ENCODE measurements at regions not wholly inside any gene's neighbourhood (a gene's known extent, or its start where the extent isn't known, plus 50 kb on each side); places are given as distances from the start of the nearest gene placed in this dataset.
A peak's percentile ranks its signal among the peaks of the same experiment; 100 is the strongest.
"Not testable (repeated sequence)": the region's sequence is repeated elsewhere in the genome, so short reads cannot be mapped to it uniquely, and the experiment has no call there.

DNA sequence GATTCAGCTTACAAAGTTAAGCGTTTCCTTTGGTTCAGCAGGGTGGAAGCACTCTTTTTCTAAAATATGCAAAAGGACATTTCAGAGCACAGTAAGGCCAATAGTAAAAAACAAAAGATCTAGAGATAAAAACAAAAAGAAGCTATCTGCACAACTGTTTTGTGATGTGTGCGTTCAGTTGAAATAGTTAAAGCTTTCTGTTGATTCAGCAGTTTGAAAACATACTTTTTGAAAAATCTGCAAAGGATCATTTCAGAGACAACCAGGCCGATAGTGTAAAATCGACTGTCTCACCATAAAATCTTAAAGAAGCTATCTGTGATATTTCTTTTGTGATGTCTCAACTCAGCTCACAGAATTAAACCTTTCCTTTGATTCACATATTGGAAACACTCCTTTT lies 300.0 kb upstream of the ALG10B start:
- DNase-seq (ENCODE audit: low read depth in 2 of 2) = no peak

DNA sequence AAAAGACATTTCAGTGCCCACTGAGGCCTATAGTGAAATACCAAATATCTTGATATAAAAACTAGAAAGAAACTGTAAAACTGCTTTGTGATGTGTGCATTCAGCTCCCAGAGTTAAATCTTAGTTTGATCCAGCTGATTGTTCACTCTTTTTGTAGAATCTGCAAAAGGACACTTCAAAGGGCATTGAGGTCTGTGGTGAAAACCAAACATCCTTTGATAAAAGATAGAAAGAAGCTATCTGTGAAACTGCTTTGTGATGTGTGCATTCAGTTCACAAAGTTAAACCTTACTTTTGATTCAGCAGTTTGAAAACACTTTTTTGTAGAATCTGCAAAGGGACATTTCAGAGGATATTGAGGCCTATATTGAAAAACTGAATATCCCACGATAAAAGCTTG lies 290.7 kb upstream of the ALG10B start:
- DNase-seq (ENCODE audit: low read depth in 2 of 2) = no peak

DNA sequence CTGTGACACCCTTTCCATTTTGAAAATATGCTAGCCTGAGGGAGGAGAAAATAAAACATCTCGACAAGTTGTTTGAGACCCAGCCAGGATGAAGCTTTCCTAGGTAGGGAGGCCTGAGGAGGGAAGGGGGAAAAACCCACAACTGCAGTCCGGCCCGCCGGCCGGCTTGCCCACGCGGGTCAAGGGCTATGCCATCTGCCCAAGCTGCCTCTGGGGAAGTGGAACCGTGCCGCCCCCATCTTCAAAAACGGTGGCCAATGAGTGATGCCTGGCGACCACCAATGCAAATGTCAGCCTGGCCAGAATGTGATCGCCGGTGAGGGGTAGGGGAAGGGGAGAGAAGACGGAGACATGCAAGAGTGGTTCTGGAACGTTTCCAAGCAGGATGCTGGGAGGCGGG lies 263.5 kb upstream of the ALG10B start:
- DNase-seq (ENCODE audit: low read depth in 2 of 2) = no peak

DNA sequence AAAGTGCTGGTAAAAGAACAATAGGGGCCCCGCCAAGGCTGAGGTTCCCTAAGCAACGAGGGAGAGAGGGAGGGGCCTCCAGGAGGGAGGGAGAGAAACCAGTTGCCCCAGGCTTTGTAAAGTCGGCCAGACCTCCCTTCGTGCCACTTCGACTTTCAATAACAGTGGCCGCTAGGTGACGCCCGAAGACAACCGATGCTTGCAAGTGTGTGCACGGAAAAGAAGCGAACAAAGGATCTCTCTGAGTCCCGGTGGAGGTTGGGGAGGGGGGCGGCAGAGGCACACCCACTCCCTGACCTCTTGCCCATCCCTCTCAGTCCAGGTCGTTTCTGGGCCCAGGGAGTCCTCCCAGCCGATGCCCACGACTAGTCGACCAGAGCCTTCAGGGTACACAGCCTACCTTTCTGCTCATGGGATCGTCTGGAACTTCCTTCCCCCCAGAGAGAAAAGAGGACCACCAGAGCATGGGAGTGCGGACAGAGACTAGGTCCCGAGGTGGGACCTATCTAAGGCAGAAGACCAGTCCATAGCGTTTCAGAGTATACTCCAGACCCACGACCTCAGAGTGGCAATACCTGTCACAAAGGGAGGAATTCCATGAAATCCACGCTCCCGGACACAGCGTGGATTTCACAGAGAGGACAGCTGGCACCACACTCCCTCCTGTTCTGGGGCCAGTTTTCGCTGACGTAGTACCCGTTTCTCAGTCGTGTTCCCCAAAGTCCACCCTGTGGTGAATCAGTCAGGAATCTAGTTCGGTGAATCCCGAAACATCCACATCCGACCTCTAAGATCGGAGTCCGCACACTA lies 262.7 kb upstream of the ALG10B start:
- DNase-seq (ENCODE audit: low read depth in 2 of 2) = no peak

DNA sequence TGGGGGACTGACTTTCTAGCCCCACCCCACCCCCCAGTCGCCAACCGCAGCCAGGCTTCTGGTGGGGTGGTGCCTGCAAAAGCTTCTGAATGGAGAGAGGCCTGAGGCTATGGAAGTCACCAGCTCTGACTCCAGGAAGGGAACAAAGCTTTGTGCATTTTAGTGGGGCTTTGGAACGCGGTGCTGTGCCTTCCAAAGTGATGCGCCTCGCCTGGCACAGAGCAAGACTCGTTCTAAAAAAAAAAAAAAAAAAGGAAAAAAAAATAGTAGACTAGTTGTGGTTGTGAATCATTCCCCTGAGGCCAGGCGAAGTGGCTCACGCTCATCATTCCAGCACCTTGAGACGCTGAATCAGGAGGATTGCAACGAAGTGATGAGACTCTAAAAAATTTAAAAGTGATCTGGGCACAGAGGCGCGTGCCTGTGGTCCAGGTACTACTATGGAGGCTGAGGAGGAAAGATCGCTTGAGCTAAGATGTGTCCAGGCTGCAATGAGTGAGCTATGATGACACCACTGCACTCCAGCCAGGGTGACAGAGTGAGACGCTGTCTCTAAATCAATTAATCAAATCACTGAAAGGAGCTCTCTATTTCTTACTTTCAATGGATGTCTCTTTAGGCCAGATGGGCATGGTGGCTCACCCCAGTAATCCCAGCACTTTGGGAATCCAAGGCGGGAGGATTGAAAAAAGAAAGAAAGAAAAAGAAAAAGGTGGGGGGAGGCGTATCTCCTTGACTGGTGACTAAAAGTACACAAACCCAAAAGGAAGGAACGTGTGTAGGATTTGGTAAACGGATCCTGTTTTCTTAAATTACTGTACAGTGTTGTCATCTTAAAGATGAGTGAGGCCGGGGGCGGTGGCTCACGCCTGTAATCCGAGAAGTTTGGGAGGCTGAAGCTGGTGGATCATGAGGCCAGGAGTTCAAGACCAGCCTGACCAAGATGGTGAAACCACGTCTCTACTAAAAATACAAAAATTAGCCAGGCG lies 259.6 kb upstream of the ALG10B start:
- no peak for DNase-seq (ENCODE audit: low read depth in 2 of 2)

DNA sequence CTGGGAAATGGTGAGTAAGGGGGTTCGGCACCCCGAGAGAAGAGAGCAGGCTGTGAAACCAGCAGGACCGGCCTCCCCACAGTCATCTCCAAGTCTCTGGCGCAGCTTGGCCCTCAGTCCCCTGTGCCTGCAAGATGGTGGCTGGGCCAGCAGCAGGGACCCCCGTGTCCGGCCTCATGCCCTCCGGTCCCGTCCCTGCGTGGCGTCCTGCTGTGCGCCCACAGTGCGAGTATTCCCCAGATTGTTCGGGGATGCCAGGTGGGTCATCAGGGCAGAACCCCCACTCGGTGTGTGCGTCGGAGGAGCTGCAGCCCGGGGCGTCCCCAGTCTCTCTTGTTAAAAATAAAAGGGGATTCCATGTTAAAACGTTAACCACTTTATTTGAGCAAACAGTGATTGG lies 216.9 kb upstream of the ALG10B start:
- no peak for DNase-seq (ENCODE audit: low read depth in 2 of 2)

DNA sequence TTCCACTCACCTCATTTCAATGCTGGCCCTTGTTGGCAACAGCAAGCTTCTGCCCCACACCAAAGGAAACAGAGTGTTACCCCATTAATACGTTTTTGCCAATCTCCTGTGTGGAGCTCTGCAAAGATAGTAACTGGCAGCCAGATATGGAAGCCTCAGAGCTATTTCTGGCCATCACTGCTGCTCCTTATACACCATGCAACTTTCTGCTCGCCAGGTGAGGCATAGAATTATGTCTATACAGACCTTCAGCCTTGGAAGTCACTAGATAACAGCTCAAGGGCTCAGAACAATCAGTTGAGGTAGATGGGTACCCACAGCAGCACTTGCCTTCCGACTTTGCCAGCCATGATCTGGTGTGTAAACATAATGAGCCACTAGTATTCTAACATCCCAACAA lies 214.8 kb upstream of the ALG10B start:
- no peak for DNase-seq (ENCODE audit: low read depth in 2 of 2)

DNA sequence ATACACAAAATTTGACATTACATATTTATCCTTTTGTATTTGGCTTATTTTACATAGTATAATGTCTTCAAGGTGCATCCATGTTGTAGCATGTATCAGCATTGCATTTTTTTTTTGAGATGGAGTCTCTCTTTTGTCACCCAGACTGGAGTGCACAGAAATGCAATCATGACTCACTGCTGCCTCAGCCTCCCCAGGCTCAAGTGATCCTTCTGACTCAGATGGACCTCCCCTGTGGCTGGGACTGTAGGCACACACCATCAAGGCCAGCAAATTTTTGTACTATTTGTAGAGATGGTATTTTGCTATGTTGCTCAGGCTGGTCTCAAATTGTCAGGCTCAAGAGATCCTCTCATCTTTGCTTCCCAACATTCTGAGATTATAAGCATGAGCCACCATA lies 214.4 kb upstream of the ALG10B start:
- no peak for DNase-seq (ENCODE audit: low read depth in 2 of 2)

DNA sequence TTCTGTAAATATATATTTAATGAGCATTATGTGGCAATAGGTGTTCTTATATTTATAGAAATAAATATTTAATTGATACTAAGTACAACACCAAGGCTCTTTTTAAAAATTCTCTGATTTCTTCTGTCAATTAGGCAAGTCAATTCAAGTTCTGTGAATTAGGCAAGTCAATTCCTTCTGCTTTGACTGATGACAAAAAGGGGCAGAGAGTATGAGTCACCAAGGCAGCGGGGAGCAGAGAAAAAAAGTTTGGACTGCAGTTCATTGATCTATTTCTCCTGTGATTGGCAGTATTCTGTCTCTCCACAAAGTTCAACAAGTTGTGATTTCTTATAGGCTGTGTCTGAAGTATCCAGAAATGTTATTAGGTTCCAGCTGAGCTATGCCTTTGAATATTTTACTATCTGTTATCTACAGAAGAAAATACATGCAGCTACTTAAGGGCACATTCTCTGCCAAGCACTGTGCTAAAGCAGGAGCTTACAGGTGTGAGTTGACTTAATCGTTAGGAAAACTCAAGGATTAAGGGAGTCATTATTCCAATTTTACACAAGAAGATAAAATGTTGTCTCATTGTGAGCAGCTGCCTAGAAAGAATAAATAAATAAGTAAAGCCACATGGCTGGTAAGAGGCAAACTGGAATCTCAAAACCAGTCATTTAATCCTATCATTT lies 206.4 kb upstream of the ALG10B start:
- DNase-seq (ENCODE audit: low read depth in 2 of 2) = no peak

DNA sequence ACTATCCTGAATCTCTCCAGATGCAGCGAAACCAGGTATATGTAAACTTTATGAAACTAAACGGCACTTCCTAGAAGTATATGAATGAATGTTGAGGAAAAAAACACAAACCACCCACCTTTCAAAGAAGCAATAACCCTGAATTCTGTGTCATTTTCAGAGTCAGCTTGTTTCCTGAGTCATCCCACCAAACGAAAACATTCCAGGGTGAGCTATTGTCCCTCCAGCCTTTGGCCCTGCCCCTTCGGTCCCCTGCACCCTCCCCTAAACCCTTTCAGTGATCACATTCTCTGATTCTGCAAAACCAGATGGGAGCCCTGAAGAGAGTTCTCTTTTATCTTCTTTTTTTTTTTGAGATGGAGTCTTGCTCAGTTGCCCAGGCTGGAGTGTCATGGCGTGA lies 202.6 kb upstream of the ALG10B start:
- DNase-seq (ENCODE audit: low read depth in 2 of 2) = no peak

DNA sequence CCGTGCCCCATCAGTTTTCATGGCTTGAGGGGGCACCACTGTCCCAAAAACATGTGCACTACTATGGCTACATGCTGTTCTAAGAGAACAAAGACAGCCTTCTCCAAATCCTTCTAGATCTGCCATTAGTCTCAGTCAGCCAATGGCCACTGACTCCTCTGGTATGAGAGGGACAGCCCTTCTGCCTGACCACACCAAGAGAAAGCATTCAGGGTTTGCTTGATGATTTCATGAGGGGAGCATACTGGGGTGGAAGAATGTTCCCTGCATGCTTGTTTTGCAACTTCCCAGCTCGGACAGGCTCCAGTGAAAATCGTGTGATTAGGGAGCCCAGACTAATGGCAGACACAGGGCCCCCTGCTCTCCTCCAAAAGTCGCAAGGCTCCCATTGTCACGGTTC lies 199.6 kb upstream of the ALG10B start:
- DNase-seq (ENCODE audit: low read depth in 2 of 2) = no peak

DNA sequence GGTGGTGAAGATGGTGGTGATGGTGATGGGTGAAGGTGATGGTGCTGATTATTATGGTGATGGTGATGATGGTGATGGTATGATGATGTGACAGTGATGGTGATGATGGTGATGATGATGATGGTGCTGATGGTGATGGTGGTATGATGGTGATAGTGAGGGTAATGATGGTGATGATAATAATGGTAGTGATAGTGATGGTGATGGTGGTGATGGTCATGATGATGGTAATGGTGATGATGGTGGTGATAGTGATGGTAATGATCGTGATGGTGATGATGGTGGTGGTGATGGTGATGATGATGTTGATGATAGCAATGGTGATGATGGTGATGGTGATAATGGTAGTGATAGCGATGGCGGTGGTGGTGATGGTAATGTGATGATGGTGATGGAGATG lies 197.9 kb upstream of the ALG10B start:
- no peak for DNase-seq (ENCODE audit: low read depth in 2 of 2)

DNA sequence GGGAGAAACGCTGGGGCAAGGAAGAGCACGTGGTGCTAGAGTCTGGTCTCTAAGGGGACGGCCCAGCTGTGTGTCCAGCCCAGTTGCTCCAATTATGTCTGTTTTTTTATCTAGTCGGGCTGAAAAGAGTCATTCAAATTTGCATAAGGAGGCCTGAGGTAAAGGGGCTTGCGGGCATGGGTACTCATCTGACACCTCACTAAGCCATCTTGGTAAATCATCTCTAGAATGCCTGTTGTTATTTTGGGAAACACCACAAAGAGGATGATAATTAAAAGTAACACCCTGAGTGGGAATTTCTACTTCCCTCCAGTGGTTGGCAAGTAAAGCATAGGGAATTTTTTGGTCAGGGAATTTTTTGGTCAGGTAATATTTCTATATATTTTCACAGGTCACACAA lies 196.1 kb upstream of the ALG10B start:
- no peak for DNase-seq (ENCODE audit: low read depth in 2 of 2)

DNA sequence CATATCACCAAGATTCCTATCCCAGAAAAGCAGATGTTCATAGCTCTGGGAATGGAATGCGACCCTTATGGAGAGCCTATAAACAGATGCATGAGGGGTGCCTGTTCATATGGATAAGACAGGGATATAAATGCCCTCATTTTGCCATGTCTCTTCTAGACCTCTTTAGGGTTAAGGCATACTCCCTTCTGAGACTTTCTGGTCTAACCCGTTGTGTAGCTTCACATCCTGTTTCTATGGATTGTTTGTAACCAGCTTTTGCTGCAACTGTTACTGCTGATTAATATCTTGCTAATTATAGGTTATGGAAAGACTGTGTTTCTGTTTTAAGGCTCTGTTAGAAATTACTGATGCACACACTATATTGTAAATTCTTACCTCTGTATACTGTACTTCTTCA lies 193.5 kb upstream of the ALG10B start:
- DNase-seq (ENCODE audit: low read depth in 2 of 2) = not testable (repeated sequence)

DNA sequence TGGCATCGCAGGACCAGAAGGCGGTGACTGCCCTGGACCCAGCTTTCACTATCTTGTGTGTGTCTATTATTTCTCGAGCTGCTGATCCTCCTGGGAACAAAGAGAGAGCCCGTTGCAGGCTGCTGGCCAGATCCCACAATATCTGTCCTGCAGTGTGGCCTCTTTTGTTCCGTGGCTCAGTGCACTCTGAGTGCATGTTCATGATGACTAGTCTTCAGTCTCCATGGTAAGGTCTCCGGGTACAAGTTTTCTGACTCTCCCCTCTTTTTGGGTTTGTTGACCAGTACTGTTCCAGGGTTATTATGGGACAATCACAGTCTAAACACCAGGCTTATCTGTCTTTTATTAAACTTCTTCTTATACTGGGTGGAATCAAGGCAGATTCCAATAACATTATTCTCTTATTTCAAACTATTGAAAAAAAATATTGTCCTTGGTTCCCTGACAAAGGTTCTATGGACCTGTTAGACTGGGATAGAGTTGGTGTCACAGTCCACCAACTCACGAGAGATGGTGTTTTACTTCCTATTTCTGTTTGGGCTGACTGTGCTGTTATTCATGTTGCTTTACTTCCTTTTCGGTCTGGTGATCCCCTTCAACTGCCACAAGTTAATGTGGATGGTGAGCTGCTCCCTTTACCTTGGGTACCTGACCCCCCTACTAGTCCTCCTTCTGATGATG lies 192.9 kb upstream of the ALG10B start:
- no peak for DNase-seq (ENCODE audit: low read depth in 2 of 2)

DNA sequence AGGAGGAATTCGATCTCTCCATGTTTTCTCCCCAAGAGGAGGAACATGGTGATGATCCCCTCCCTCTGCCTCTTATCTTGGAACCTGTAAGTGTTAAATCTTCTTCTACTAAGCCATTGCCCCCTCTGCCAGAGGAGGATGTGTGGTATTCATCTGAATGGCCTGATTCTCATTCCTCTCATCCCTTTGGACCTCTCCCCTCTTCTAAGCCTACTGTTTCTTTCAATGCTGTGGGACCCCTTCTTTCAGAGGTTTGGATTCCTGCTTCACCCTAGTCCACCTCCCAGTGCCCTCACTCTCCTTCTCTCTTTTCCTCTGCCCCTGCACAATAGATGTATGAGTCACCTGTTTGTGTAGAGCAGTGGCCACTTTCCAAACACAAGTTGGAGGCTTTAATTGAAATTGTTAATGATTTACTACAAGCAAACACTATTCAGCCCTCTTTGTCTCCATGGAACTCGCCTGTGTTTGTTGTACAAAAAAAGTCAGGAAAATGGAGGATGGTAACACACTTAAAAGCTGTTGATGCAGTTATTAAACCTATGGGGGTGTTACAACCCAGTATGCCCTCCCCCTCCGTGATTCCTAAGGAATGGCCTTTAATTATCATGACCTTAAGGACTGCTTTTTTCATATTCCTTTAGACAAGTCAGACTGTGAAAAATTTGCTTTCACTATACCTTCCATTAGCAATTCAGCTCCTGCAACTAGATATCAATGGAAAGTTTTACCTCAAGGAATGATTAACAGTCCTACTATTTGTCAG lies 192.1 kb upstream of the ALG10B start:
- no peak for DNase-seq (ENCODE audit: low read depth in 2 of 2)

DNA sequence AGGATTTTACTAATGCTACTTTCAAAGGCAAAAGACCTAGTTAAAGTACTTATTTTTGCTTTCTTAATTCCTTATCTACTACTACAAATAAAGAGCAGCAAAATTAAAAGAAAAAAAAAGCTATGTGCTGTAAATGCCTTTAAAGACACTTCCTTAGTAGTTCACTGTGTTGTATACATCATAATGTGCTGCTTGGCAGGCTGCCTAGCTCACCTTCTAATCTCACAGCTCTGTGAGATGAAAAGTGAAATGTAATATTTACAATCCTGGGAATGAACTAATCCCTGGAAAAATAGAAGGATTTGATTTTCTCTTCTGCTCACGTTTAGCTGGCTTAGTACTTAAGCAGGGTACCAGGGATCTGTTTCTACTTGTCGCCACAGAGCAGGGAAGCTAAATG lies 184.4 kb upstream of the ALG10B start:
- no peak for DNase-seq (ENCODE audit: low read depth in 2 of 2)

DNA sequence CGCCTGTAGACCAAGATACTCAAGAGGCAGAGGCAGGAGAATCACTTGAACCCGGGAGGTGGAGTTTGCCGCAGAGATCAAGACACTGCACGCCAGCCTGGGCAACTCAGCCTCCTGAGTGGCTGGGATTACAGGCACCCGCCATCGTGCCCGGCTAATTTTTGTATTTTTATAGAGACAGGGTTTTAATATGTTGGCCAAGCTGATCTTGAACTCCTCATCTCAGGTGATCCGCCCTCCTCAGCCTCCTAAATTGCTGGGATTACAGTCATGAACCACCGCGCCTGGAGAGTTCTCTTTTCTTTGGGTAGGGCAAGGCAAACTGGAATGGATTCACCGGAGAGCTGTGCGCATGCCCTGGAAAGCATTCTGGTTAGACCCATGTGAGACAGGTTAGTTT lies 179.3 kb upstream of the ALG10B start:
- no peak for DNase-seq (ENCODE audit: low read depth in 2 of 2)

DNA sequence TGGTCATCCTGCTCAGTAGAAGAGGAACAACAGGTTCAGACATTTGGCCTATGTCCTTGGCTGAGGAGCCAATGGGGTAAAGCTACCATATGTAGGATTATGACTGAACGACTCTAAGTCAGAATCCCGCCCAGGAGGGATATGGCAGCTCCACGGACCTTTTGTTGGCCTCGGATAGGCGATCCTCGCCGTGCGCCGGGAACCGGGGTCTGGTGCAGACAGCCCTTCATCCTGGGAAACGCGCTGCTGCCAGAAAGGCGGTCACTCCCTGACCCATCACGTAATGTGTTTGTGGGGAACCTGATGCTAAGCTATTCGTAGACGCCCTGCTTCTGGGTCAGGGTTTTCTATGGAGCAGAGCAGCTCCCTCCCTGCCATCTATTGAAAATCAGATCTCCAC lies 178.9 kb upstream of the ALG10B start:
- DNase-seq (ENCODE audit: low read depth in 2 of 2) = no peak

DNA sequence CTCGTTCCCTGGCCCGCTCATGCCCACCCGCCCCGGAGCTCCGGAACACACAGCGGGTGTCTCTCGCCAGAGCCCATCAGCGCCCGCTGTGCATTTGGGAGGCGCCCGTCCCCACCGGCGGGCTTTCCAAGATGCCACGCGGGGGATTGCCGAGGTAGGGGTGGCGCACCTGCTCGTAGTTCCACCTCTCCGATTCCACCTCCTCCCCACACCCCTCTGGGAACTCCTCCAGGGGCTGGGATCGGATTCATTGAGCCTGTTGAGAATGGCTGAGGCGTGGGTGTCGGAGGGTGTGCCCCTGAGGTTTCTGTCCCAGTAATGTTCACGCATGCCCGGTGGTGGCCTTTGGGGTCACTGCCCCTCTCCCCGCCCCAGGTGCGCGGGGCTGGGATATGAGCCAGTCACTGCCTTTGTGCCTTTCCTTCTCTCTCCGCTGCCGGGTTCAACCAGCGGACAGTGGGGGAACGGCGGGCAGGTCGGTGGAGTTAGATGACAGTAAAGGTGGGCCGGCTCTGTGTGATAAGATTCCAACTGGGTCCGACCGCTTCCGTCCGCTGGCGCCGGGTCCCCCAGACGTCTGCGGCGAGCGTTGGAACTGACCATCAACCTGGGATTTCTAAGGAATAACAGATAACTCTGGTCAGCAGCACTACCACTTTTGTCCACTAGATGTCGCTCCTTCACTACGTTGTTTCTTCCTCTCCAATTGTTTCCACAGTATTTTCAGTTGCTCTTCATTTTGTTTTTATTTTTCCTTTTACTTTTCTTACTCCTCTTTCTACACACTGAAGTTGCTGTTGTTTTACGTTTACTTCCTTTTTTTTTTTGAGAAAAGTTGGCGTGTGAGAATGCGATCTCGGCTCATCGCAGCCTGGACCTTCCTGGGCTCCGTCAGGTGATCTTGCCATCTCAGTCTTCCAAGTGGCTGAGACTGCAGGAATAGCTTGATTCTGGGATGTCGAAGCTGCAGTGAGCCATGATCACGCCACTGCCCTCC lies 178.1 kb upstream of the ALG10B start:
- DNase-seq (ENCODE audit: low read depth in 2 of 2) = peak; percentile 19 to 47

Measured in stimulated activated CD8-positive, alpha-beta memory T cell treated with anti-CD3 and anti-CD28 coated beads, Interleukin-2, amount 100 ng/mL, for 48 hours (primary cell).